SW 1271 (cell line): ENCODE measurements at regions not wholly inside any gene's neighbourhood (a gene's known extent, or its start where the extent isn't known, plus 50 kb on each side); places are given as distances from the start of the nearest gene placed in this dataset.
A peak's percentile ranks its signal among the peaks of the same experiment; 100 is the strongest.
"Not testable (repeated sequence)": the region's sequence is repeated elsewhere in the genome, so short reads cannot be mapped to it uniquely, and the experiment has no call there.

Source experiments
- DNase-seq, 2 experiments: peaks; one replicate each; lab custom pipeline; 2025; lab: John Stamatoyannopoulos, UW

- no peak for DNase-seq
These were observed 50.9 kb upstream of the MITF start for GRCh38 chr3:69688400-69688799.

GRCh38 chr3:69687641-69688040 lies 51.6 kb upstream of the MITF start:
- no peak for DNase-seq

- no peak for DNase-seq
These were observed 53.2 kb upstream of the MITF start for GRCh38 chr3:69686056-69686455.

GRCh38 chr3:69684309-69684961 lies 54.8 kb upstream of the MITF start:
- no peak for DNase-seq

- no peak for DNase-seq
These were observed 56.0 kb upstream of the MITF start for GRCh38 chr3:69683082-69683806.

- DNase-seq: not testable (repeated sequence)
These were observed 61.8 kb upstream of the MITF start for GRCh38 chr3:69677456-69677855.

GRCh38 chr3:69675786-69676530 lies 63.3 kb upstream of the MITF start:
- no peak for DNase-seq

- DNase-seq: no peak
These were observed 64.5 kb upstream of the MITF start for GRCh38 chr3:69674752-69675151.

- DNase-seq: peak in 1 of 2 experiments; percentile 19
These were observed 67.9 kb upstream of the MITF start for GRCh38 chr3:69671082-69671952.

GRCh38 chr3:69669070-69669469 lies 70.2 kb upstream of the MITF start:
- DNase-seq: no peak

GRCh38 chr3:69665026-69665737 lies 74.1 kb upstream of the MITF start:
- DNase-seq: no peak

- DNase-seq: no peak
These were observed 78.6 kb upstream of the MITF start for GRCh38 chr3:69660631-69661030.

- no peak for DNase-seq
These were observed 79.9 kb upstream of the MITF start for GRCh38 chr3:69659180-69659910.

- DNase-seq: no peak
These were observed 80.6 kb upstream of the MITF start for GRCh38 chr3:69658514-69659140.

- DNase-seq: not testable (repeated sequence)
These were observed 82.2 kb upstream of the MITF start for GRCh38 chr3:69657030-69657429.

- DNase-seq: no peak
These were observed 87.5 kb upstream of the MITF start for GRCh38 chr3:69651765-69652164.

GRCh38 chr3:69650066-69650419 lies 89.2 kb upstream of the MITF start:
- no peak for DNase-seq

GRCh38 chr3:69649120-69650065 lies 89.9 kb upstream of the MITF start:
- no peak for DNase-seq

GRCh38 chr3:69648126-69648525 lies 91.1 kb upstream of the MITF start:
- DNase-seq: no peak
